ENCODE measurements at regions not wholly inside any gene's neighbourhood (a gene's known extent, or its start where the extent isn't known, plus 50 kb on each side); places are given as distances from the start of the nearest gene placed in this dataset.
"Not testable (repeated sequence)": the region's sequence is repeated elsewhere in the genome, so short reads cannot be mapped to it uniquely, and the experiment has no call there.

DNA sequence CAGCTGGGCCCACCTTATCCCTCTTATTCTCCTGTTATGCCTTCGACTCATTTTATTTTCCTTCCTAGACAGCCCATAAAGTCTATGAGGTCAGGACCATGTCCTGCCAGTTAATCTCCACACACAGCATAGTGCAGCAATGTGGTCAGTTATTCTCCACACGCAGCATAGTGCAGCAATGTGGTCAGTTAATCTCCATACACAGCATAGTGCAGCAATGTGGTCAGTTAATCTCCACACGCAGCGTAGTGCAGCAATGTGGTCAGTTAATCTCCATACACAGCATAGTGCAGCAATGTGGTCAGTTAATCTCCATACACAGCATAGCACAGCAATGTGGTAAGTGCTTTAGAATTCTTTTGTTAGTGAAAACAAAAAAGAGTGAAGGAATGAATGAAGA is 77.8 kb downstream of the TEX36 start:
- no peaks in the 10 kb centered on the region for H3K4me1 ChIP-seq
- H3K27me3 ChIP-seq, result no peaks in the 10 kb centered on the region
- no peak overlapping the region for H3K4me3 ChIP-seq
- no peaks in the 10 kb centered on the region for H3K36me3 ChIP-seq
- peak; percentile 7 to 30 for DNase-seq
- no peaks in the 10 kb centered on the region for H3K9me3 ChIP-seq (replicated peaks)
- no peak overlapping the region for H3K27ac ChIP-seq

DNA sequence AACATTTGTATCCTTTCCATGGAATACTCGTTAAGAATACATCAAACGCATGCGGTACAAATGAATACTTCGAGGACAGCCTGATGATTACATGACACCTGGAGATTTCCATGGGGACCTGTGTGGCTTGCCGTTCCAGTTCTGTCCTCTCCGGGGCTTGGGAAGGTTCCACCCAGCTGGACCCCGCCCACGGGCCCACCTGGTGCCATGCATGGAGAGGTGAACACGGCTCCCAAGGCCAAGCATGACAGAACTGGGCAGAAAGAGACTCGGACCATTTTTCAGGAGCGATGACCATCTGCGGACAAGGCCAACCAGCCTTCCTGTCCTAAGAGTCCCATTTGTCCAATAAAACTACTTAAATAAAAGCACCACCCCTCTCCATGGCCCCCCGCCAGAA is 80.1 kb downstream of the TEX36 start:
- H3K27me3 ChIP-seq, result no peaks in the 10 kb centered on the region
- DNase-seq, result no peak

DNA sequence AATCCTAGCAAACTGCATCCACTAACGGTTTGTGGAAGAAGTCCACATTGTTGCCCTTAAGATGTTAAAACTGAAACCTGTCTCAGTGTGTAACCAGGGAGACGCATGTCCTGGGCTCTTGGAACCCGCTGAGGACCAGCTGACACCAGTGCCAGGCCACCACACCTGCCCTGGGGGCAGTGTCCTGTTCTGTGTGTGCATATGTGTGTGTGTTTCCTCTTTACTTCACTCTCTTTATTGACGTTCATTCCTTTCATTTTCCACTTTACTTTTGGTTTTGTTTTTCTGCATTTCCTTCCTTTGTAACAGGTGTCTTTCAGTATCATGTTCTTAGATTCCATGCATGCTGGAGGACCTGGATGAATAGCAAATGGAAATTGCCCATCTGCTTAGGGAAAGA is 83.8 kb downstream of the TEX36 start:
- no peaks in the 10 kb centered on the region for H3K27me3 ChIP-seq
- H3K9me3 ChIP-seq (replicated peaks), result no peaks in the 10 kb centered on the region
- no peaks in the 10 kb centered on the region for H3K36me3 ChIP-seq
- no peak overlapping the region for H3K27ac ChIP-seq
- no peaks in the 10 kb centered on the region for H3K4me1 ChIP-seq
- DNase-seq, result no peak
- no peak overlapping the region for H3K4me3 ChIP-seq

More for the DNA sequence above, 80.1 kb downstream of the TEX36 start:
- H3K27ac ChIP-seq, result no peak overlapping the region
- no peaks in the 10 kb centered on the region for H3K9me3 ChIP-seq (replicated peaks)
- H3K4me1 ChIP-seq, result no peaks in the 10 kb centered on the region
- H3K4me3 ChIP-seq, result no peak overlapping the region
- H3K36me3 ChIP-seq, result no peaks in the 10 kb centered on the region

- DNase-seq, result no peak
Measured at GRCh38 chr10:125595911-125596310, 87.1 kb downstream of the TEX36 start.

GRCh38 chr10:125593644-125594043 is 89.3 kb downstream of the TEX36 start:
- Histone ChIP-seq H3K4me3 (no peak overlapping the region), H3K27ac (no peak overlapping the region), H3K36me3 (no peaks in the 10 kb centered on the region), H3K27me3 (no peaks in the 10 kb centered on the region), H3K9me3 (replicated peaks) (no peaks in the 10 kb centered on the region), H3K4me1 (no peaks in the 10 kb centered on the region)
- DNase-seq, result no peak

More at GRCh38 chr10:125595911-125596310, 87.1 kb downstream of the TEX36 start:
- Histone ChIP-seq H3K4me3 (no peak overlapping the region), H3K9me3 (replicated peaks) (no peaks in the 10 kb centered on the region), H3K27me3 (no peaks in the 10 kb centered on the region), H3K36me3 (no peaks in the 10 kb centered on the region), H3K27ac (no peak overlapping the region), H3K4me1 (no peaks in the 10 kb centered on the region)

GRCh38 chr10:125592897-125593296 is 90.1 kb downstream of the TEX36 start:
- DNase-seq, result no peak
- no peak overlapping the region for H3K4me3 ChIP-seq
- H3K4me1 ChIP-seq, result no peaks in the 10 kb centered on the region
- no peaks in the 10 kb centered on the region for H3K9me3 ChIP-seq (replicated peaks)
- no peaks in the 10 kb centered on the region for H3K27me3 ChIP-seq
- no peaks in the 10 kb centered on the region for H3K36me3 ChIP-seq
- H3K27ac ChIP-seq, result no peak overlapping the region

DNA sequence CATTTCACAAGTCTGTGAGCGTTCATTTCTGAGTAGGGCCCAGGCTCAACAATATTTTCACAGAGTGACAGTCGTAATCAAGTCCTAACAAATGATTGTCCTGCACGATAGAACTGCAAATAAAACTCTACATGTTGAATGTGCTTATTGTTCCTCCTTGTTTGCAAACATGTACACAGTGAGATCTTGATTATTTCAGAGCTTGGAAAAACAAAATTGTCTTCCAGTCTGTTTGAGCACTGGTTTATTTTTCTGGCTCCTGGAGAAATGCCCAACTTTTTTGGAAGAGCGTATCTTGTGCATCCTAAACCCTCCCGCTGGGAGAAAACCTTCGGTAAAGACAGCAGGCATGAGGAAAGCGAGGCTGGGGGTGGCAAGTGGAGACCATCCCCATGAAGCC is 91.1 kb downstream of the TEX36 start:
- Histone ChIP-seq H3K36me3 (no peaks in the 10 kb centered on the region), H3K4me3 (no peak overlapping the region), H3K27me3 (no peaks in the 10 kb centered on the region), H3K27ac (no peak overlapping the region), H3K4me1 (no peaks in the 10 kb centered on the region), H3K9me3 (replicated peaks) (no peaks in the 10 kb centered on the region)
- no peak for DNase-seq

GRCh38 chr10:125588738-125589137 is 94.2 kb downstream of the TEX36 start:
- not testable (repeated sequence) for DNase-seq

DNA sequence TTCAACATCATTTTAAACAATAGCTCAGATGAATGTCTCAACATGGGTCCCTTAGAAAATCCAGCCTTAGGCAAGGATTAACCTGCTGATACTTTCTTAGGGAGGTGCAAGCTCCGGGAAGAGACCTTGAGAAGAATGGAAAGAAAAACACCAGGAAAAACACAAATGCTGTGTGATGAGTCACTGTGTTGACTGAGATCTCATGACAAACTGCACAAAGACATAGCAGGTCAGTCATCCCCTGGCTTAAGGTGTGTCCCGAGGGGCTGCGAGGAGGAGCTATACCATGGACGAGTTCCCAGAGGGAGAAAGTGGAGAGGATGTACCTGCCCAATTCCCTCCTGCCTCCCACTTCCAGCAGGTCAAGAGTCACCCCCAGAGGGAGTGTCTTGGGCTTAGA is 98.0 kb downstream of the TEX36 start:
- H3K4me1 ChIP-seq, result no peaks in the 10 kb centered on the region
- H3K4me3 ChIP-seq, result no peak overlapping the region
- no peaks in the 10 kb centered on the region for H3K36me3 ChIP-seq
- no peaks in the 10 kb centered on the region for H3K27me3 ChIP-seq
- no peaks in the 10 kb centered on the region for H3K9me3 ChIP-seq (replicated peaks)
- DNase-seq, result no peak
- H3K27ac ChIP-seq, result no peak overlapping the region

More at GRCh38 chr10:125588738-125589137, 94.2 kb downstream of the TEX36 start:
- H3K9me3 ChIP-seq (replicated peaks); H3K27me3 ChIP-seq; H3K36me3 ChIP-seq; H3K27ac ChIP-seq; H3K4me1 ChIP-seq; H3K4me3 ChIP-seq: not testable (repeated sequence)

- Histone ChIP-seq H3K36me3 (no peaks in the 10 kb centered on the region), H3K4me3 (no peak overlapping the region), H3K4me1 (no peaks in the 10 kb centered on the region), H3K9me3 (replicated peaks) (no peaks in the 10 kb centered on the region), H3K27ac (no peak overlapping the region), H3K27me3 (no peaks in the 10 kb centered on the region)
- no peak for DNase-seq
Measured at GRCh38 chr10:125578658-125579315, 104.2 kb downstream of the TEX36 start.

DNA sequence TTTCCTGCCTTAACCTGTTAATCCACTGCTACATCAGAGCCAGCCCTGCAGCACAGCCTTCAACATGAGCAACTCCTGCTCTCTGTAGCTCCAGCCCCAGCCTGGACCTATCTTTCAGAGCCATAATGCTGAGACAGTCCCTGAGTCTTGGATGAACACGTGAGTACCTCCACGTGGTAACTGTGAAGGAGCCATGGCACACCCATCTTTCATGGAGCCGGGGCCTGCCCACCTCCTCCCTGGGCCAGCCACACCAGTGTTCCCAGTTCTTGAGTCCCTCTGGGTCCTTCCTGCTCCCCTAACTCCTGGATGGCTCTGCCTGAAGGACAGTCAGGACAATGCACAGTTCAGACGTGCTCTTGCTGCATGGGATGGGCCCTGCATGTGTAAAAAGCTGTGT is 107.1 kb downstream of the TEX36 start:
- no peak overlapping the region for H3K27ac ChIP-seq
- H3K4me1 ChIP-seq, result no peaks in the 10 kb centered on the region
- H3K27me3 ChIP-seq, result no peaks in the 10 kb centered on the region
- H3K36me3 ChIP-seq, result no peaks in the 10 kb centered on the region
- no peak for DNase-seq
- no peaks in the 10 kb centered on the region for H3K9me3 ChIP-seq (replicated peaks)
- no peak overlapping the region for H3K4me3 ChIP-seq

DNA sequence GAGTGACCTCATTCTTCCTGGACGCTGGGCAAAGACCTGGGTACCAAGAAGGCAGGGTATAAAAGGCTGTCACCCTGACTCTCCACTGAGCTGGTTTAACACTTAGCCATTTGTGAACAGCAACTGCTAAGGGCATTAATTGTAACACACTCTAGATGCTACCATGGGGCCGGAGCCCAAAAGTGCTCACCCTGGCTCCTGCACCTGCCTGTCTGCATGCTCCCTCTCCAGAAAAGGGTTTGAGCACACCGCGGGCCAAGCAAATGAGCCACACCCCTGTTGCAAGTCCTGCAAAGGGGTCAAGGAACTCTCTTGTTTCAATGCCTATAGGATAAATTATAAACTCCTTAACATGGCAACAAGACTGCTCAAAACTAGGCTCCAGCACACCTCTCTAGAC is 114.8 kb downstream of the TEX36 start:
- H3K27ac ChIP-seq, result no peak overlapping the region
- DNase-seq, result no peak
- H3K9me3 ChIP-seq (replicated peaks), result no peaks in the 10 kb centered on the region
- no peaks in the 10 kb centered on the region for H3K36me3 ChIP-seq
- no peaks in the 10 kb centered on the region for H3K4me1 ChIP-seq
- H3K4me3 ChIP-seq, result no peak overlapping the region
- no peaks in the 10 kb centered on the region for H3K27me3 ChIP-seq

DNA sequence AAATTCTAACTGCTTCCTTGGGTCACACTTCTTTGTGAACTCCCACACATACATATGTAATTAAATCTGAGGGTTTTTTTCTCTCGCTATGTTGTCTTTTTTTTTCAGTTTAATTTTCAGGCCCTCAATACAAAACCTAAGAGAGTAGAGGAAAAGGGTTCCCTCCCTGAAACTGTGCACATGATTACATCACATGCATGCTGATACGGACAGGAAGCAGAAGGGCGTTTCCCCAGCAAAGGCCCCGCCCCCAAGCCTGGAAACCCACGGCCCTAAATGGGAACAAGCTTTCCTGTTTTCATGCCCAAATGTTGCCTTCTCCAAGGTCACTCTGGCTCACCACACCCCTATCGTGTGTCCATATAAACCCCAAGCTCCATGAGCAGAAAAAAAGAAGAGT is 115.4 kb downstream of the TEX36 start:
- Histone ChIP-seq H3K36me3 (no peaks in the 10 kb centered on the region), H3K27ac (no peak overlapping the region), H3K27me3 (no peaks in the 10 kb centered on the region), H3K9me3 (replicated peaks) (no peaks in the 10 kb centered on the region), H3K4me3 (no peak overlapping the region), H3K4me1 (no peaks in the 10 kb centered on the region)
- DNase-seq, result no peak

GRCh38 chr10:125565046-125565445 is 117.9 kb downstream of the TEX36 start:
- H3K27me3 ChIP-seq, result no peaks in the 10 kb centered on the region
- H3K36me3 ChIP-seq, result no peaks in the 10 kb centered on the region
- no peak overlapping the region for H3K4me3 ChIP-seq
- DNase-seq, result no peak
- H3K27ac ChIP-seq, result no peak overlapping the region
- no peaks in the 10 kb centered on the region for H3K9me3 ChIP-seq (replicated peaks)
- no peaks in the 10 kb centered on the region for H3K4me1 ChIP-seq

DNA sequence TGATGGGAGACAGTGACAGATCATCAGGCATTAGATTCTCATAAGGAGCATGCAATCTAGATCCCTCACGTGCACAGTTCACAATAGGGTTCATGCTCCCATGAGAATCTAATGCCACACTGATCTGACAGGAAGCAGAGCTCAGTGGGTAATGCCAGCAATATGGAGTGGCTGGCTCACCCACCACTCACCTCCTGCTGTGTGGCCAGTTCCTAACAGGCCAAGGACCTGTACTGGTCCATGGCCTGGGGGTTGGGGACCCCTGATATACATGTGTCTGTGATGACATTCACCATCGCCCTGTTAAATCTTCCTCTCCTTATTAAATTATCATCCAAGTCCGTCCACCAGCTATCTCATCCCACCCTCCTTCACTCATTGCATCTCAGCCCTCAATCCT is 118.4 kb downstream of the TEX36 start:
- Histone ChIP-seq H3K36me3 (no peaks in the 10 kb centered on the region), H3K27ac (no peak overlapping the region), H3K4me1 (no peaks in the 10 kb centered on the region), H3K9me3 (replicated peaks) (no peaks in the 10 kb centered on the region), H3K27me3 (no peaks in the 10 kb centered on the region), H3K4me3 (no peak overlapping the region)
- DNase-seq, result no peak

DNA sequence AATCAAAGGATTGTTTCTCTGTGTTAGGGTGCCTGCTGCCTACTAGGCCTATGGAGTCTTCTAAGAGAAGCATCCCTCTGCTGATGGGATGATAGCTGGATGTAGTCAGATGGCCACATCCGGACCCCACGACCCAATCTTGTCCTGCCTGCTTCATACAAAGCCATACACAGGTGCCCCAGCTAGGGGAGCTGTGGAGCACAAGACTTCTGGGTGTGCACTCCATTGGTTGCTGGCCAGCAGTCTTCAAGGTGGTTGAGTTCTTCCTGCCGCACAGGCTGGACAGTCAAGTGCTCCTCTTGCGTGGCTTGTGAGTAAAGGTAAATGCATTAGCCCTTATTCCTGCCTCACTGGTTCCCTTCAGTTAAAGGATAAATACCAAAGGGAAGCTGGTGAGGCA is 120.2 kb downstream of the TEX36 start:
- Histone ChIP-seq H3K4me3 (no peak overlapping the region), H3K4me1 (no peaks in the 10 kb centered on the region), H3K9me3 (replicated peaks) (no peaks in the 10 kb centered on the region), H3K27me3 (no peaks in the 10 kb centered on the region), H3K27ac (no peak overlapping the region), H3K36me3 (no peaks in the 10 kb centered on the region)
- peak in 1 of 2 experiments; percentile 6 for DNase-seq

Measured in SJCRH30 (cell line).